Keratinocyte (primary cell): ENCODE measurements at regions not wholly inside any gene's neighbourhood (a gene's known extent, or its start where the extent isn't known, plus 50 kb on each side); places are given as distances from the start of the nearest gene placed in this dataset.

Experiments
- CTCF ChIP-seq, 3 experiments: IDR thresholded peaks in 1 of 3; conservative IDR thresholded peaks in 1 of 3; optimal IDR thresholded peaks in 1 of 3; 2 replicates in 2 of 3; 3 replicates in 1 of 3; pipeline versions ENCODE3 to v1.5.1; 2011; ENCODE audit warnings: low read length in 3 of 3, mild to moderate bottlenecking in 3 of 3, moderate library complexity in 2 of 3, control low read depth in 1 of 3, inconsistent platforms in 1 of 3; ENCODE audit not compliant: insufficient read depth in 2 of 3; ENCODE audit errors: extremely low read depth in 1 of 3
- EZH2 ChIP-seq: IDR thresholded peaks from one replicate; pipeline ENCODE4 v1.6.1; 2012; ENCODE audit warnings: inconsistent platforms, mild to moderate bottlenecking, low read length, moderate library complexity

DNA sequence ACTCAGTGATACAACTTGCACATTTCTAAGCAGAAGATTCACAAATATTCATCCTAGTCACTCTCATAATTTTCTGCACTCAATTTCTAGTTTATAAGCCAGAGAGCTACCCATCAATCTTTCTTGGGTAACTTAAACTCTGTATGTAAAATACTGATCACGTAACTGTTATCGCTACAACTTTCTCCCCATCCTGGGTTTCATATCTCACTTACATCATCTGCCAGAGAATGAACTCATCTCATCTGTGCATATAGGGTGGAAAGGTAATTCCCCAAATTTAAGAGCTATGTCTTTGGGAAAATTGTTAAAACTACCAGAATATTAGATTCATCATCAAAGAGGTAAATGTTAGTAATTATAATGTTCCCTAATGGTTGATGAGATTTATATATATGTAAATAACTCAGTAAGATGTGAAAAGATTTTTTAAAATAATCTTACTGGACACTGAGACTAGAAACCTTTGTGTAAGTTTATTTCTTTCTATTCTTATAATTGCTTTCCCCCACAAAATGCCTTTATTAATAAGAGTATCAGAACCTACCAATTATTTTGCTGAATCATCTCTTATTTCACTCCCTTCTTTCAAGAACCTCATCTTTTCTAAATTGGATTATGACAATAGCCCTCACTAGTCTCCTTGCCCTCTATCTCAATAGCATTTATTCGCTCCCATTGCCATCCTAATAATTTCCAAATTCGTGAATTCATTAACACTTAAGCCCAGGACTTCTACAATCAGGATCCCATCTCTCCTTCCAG, 729.0 kb downstream of the EPHA4 start:
- TF ChIP-seq CTCF (optimal IDR thresholded peaks at IDR 0.05 in 1 of 3, IDR thresholded peaks at IDR 0.05 in 1 of 3, conservative IDR thresholded peaks at IDR 0.05 in 1 of 3; ENCODE audit: extremely low read depth in 1 of 3, insufficient read depth in 2 of 3, low read length in 3 of 3) (no peak), EZH2 (no peak)
